Fibroblast of pulmonary artery (primary cell): ENCODE measurements at regions not wholly inside any gene's neighbourhood (a gene's known extent, or its start where the extent isn't known, plus 50 kb on each side); places are given as distances from the start of the nearest gene placed in this dataset.

Experiments used
- DNase-seq: peaks from one replicate; pipeline ENCODE4 v3.0.0-alpha.2; 2010; ENCODE audit warnings: low read depth
- H3K4me3 ChIP-seq: replicated peaks from 2 replicates; pipeline ENCODE4 v1.5.1; 2011; ENCODE audit warnings: low read depth, mild to moderate bottlenecking, control low read depth, low read length, moderate library complexity
- CTCF ChIP-seq: IDR thresholded peaks from 2 replicates; pipeline ENCODE4 v1.5.1; 2011; ENCODE audit warnings: mild to moderate bottlenecking, control low read depth, low read length, inconsistent platforms; ENCODE audit errors: missing control alignments

GRCh38 chr18:34280000-34280399, 55.3 kb upstream of the NOL4 start:
- no peak overlapping the region for H3K4me3 ChIP-seq
- TF ChIP-seq CTCF, result no peak
- DNase-seq, result no peak

- no peak for TF ChIP-seq CTCF
- no peak for DNase-seq
- no peak overlapping the region for H3K4me3 ChIP-seq
Observed at GRCh38 chr18:34280653-34281052, 55.9 kb upstream of the NOL4 start.

- no peak overlapping the region for H3K4me3 ChIP-seq
- no peak for TF ChIP-seq CTCF
- no peak for DNase-seq
Observed at GRCh38 chr18:34281290-34281689, 56.6 kb upstream of the NOL4 start.

- H3K4me3 ChIP-seq, result no peak overlapping the region
- no peak for TF ChIP-seq CTCF
- no peak for DNase-seq
Observed at GRCh38 chr18:34281722-34282121, 57.0 kb upstream of the NOL4 start.

GRCh38 chr18:34283506-34283905, 58.8 kb upstream of the NOL4 start:
- no peak for DNase-seq
- H3K4me3 ChIP-seq, result no peak overlapping the region
- TF ChIP-seq CTCF, result no peak

- no peak overlapping the region for H3K4me3 ChIP-seq
- DNase-seq, result no peak
- TF ChIP-seq CTCF, result no peak
Observed at GRCh38 chr18:34287825-34288224, 63.1 kb upstream of the NOL4 start.

- TF ChIP-seq CTCF, result no peak
- DNase-seq, result no peak
- H3K4me3 ChIP-seq, result no peak overlapping the region
Observed at GRCh38 chr18:34292594-34292993, 67.9 kb upstream of the NOL4 start.
